ENCODE measurements at regions not wholly inside any gene's neighbourhood (a gene's known extent, or its start where the extent isn't known, plus 50 kb on each side); places are given as distances from the start of the nearest gene placed in this dataset.

GRCh38 chr2:16615687-16616615, 49.7 kb downstream of the CYRIA start:
- H3K36me3 Mint-ChIP-seq (ENCODE audit: insufficient read depth in 1 of 3, low read depth in 3 of 3), result peaks cover 0 to 2% (median 0%) of the 10 kb centered on the region in 3 experiments; a peak in 1 of 7 replicates
- TF ChIP-seq, protein P1, sequence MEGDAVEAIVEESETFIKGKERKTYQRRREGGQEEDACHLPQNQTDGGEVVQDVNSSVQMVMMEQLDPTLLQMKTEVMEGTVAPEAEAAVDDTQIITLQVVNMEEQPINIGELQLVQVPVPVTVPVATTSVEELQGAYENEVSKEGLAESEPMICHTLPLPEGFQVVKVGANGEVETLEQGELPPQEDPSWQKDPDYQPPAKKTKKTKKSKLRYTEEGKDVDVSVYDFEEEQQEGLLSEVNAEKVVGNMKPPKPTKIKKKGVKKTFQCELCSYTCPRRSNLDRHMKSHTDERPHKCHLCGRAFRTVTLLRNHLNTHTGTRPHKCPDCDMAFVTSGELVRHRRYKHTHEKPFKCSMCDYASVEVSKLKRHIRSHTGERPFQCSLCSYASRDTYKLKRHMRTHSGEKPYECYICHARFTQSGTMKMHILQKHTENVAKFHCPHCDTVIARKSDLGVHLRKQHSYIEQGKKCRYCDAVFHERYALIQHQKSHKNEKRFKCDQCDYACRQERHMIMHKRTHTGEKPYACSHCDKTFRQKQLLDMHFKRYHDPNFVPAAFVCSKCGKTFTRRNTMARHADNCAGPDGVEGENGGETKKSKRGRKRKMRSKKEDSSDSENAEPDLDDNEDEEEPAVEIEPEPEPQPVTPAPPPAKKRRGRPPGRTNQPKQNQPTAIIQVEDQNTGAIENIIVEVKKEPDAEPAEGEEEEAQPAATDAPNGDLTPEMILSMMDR (conservative IDR thresholded peaks at IDR 0.05), result peak; percentile 53
- no peaks in the 10 kb centered on the region for H3K79me2 ChIP-seq (ENCODE audit: insufficient read depth, low read length)
- H3K18ac ChIP-seq (ENCODE audit: insufficient read length, low read depth, low read length), result no peak overlapping the region
- WGBS (ENCODE audit: extremely low coverage, insufficient read length, low lambda C conversion rate), result no CpG with 5 or more reads among the region's 21 CpGs
- no peak overlapping the region for H2BK20ac ChIP-seq (ENCODE audit: low read depth, low read length, poor library complexity, severe bottlenecking)
- H3K27ac ChIP-seq (ENCODE audit: insufficient read length, low read depth, low read length), result no peak overlapping the region
- H2BK15ac ChIP-seq (ENCODE audit: low read depth, low read length), result no peak overlapping the region
- DNase-seq, result peak; percentile 54
- no peak overlapping the region for H3K14ac ChIP-seq (ENCODE audit: insufficient read depth, low read length)
- H3K9me3 ChIP-seq (ENCODE audit: control insufficient read depth, low read depth, low read length), result no peaks in the 10 kb centered on the region
- no peak overlapping the region for H3K4ac ChIP-seq (ENCODE audit: low read depth, low read length)
- H3K4me1 ChIP-seq (ENCODE audit: insufficient read depth, low read length), result no peaks in the 10 kb centered on the region
- no peaks in the 10 kb centered on the region for H3K23me2 ChIP-seq (ENCODE audit: insufficient read length, low read depth, low read length, poor library complexity, severe bottlenecking)
- H2AK5ac ChIP-seq (ENCODE audit: insufficient read length, low read length), result no peak overlapping the region
- no peak overlapping the region for H4K5ac ChIP-seq (ENCODE audit: insufficient read length, low read depth, low read length)
- H2BK120ac ChIP-seq (ENCODE audit: low read depth, low read length, poor library complexity, severe bottlenecking), result no peak overlapping the region
- H3K27me3 ChIP-seq (ENCODE audit: insufficient read depth, low read length), result no peaks in the 10 kb centered on the region
- no peak overlapping the region for H3T11ph ChIP-seq (ENCODE audit: low read length)
- no peak overlapping the region for H3K56ac ChIP-seq (ENCODE audit: insufficient read length, low read depth, low read length)
- peaks cover 0 to 6% of the 10 kb centered on the region in 2 experiments; a peak in 1 of 4 replicates for H3K4me1 Mint-ChIP-seq
- no peaks in the 10 kb centered on the region; a peak in 1 of 5 replicates for H3K9me3 Mint-ChIP-seq
- H3K27me3 Mint-ChIP-seq (ENCODE audit: low read depth), result no peaks in the 10 kb centered on the region
- no peak overlapping the region for H2BK5ac ChIP-seq (ENCODE audit: insufficient read length, low read length)
- no peak overlapping the region for H3K23ac ChIP-seq (ENCODE audit: insufficient read length, low read depth, low read length)
- no peak overlapping the region for H3K4me3 Mint-ChIP-seq
- no peak overlapping the region for H3K9ac ChIP-seq (ENCODE audit: extremely low read depth, insufficient read length, low read length)
- no peak overlapping the region for H2AFZ ChIP-seq (ENCODE audit: low read length)
- no peaks in the 10 kb centered on the region for H4K20me1 ChIP-seq (ENCODE audit: control insufficient read depth, insufficient read depth, insufficient read length)
- H3K79me1 ChIP-seq (ENCODE audit: insufficient read depth, low read depth, low read length, poor library complexity, severe bottlenecking), result no peaks in the 10 kb centered on the region
- H4K8ac ChIP-seq (replicated peaks; ENCODE audit: insufficient read length, low read depth, low read length), result no peak overlapping the region
- H2BK12ac ChIP-seq (ENCODE audit: insufficient read length, low read depth, low read length), result no peak overlapping the region
- H4K91ac ChIP-seq (ENCODE audit: insufficient read length, low read depth, low read length), result no peak overlapping the region
- H3K4me2 ChIP-seq (ENCODE audit: insufficient read depth, insufficient read length, low read length), result no peak overlapping the region
- no peak overlapping the region for H3K27ac Mint-ChIP-seq

Measured in H9 (cell line).